ENCODE measurements at regions not wholly inside any gene's neighbourhood (a gene's known extent, or its start where the extent isn't known, plus 50 kb on each side); places are given as distances from the start of the nearest gene placed in this dataset.

DNA sequence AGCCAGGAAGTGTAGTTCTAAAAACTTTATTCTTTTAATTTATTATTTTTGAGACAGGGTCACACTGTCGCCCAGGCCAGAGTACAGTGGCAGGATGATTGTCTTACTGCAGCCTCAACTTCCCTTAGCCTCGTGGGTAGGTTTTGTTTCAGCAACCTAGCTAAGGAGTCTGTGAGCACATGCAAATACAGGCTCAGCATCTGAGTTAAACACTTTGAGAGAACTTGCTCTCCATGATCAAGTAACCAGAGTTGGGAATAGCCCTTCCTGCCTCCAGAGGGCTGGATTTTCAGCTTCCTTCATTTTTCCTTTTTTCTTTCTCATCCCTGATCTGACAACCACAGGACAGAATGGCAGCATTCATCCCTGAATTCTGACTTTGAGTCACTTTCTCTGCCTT is 871.3 kb downstream of the GALC start:
- TF ChIP-seq, protein P1, sequence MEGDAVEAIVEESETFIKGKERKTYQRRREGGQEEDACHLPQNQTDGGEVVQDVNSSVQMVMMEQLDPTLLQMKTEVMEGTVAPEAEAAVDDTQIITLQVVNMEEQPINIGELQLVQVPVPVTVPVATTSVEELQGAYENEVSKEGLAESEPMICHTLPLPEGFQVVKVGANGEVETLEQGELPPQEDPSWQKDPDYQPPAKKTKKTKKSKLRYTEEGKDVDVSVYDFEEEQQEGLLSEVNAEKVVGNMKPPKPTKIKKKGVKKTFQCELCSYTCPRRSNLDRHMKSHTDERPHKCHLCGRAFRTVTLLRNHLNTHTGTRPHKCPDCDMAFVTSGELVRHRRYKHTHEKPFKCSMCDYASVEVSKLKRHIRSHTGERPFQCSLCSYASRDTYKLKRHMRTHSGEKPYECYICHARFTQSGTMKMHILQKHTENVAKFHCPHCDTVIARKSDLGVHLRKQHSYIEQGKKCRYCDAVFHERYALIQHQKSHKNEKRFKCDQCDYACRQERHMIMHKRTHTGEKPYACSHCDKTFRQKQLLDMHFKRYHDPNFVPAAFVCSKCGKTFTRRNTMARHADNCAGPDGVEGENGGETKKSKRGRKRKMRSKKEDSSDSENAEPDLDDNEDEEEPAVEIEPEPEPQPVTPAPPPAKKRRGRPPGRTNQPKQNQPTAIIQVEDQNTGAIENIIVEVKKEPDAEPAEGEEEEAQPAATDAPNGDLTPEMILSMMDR (IDR thresholded peaks at IDR 0.05) = no peak

DNA sequence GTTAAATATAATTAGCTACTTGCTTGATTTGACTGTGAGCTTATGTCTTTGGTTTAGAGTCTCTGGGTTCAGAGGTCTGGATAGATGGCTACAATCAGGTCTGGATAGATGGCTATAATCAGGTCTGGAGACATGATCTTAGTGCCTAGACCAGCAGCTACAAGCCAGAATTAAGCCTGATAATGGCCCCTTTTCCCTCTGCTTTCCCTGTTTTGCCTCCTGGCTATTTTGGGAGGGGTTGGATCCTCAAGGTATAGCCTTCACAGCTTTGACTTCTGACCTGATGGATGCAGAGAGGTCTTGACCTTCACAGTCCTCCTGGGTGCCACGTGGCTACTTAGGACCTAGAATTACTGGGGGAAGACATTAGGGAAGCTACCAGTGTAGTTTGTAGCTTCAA is 877.7 kb downstream of the GALC start:
- TF ChIP-seq, protein P1 (IDR thresholded peaks at IDR 0.05) = no peak

DNA sequence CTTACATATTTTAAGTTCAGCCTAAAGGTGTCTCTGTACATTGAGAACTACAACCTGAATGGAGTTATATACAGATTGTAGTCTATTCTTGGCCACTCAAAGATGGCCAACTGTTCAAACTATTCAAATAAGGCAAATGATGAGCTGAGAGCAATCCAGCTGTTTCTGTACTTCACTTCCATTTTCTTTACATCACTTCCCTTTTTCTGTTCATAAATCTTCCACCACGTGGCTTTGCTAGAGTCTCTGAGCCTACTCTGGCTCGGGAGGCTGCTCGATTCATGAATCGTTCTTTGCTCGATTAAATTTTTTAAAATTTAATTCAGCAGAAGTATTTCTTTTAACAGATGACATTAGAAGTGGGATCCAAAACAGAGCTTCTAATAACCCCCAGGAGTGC is 879.7 kb downstream of the GALC start:
- TF ChIP-seq, protein P1 (IDR thresholded peaks at IDR 0.05) = no peak

DNA sequence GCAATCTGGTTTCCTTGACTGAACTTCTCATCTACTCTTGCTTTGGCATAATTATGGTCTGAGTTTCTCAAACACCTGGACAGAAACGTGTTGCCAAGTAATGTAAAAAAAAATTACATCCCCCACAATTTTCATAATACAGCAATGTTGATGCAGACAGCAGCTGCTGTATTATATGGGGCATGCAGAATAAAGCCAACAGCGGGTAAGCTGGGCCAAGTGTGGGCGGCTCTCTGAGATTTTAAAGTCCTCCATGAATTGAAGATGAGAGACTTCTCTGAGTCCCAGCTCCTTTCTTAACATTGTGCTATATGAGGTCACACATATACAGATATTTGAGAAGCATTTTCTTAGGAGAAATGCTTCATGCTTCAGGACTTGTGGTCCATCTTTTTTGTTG is 881.2 kb downstream of the GALC start:
- TF ChIP-seq, protein P1 (IDR thresholded peaks at IDR 0.05) = no peak

DNA sequence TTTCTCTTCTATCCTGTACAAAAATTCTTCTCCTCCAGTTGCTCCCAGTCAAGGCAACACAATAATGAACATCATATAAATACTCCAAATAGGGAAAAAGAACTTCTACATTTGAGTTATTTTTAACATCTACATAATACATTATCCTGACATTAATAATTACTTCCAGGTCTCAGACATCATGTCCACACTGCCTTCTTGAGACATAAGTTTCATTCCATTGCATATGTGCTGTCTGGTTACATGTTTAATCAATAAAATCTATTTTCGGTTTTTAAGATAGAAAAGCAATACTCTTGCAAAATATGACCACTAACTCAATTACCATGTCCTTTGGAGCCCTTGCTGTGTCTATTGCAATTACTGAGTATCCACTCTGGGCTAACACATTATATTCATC is 881.9 kb downstream of the GALC start:
- TF ChIP-seq, protein P1 (IDR thresholded peaks at IDR 0.05) = no peak

DNA sequence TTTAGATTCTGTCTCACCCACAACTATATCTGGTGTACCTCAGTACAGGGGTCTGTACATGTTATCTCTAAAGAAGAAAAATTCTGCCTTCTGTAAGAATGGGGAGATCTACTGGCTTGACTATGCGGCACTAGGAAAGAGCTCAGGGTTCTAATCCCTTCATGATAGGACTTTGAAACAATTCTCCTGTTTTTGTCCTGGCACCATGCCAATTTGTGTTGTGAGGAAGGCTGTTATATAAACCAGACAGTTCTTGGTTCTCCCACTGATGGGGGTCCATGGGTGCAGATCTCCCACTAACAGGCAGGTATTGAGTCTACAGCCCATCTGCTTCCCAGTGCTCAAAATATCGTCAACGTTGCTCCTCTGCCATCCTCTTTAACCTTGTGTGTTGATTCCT is 883.7 kb downstream of the GALC start:
- TF ChIP-seq, protein P1 (IDR thresholded peaks at IDR 0.05) = no peak

DNA sequence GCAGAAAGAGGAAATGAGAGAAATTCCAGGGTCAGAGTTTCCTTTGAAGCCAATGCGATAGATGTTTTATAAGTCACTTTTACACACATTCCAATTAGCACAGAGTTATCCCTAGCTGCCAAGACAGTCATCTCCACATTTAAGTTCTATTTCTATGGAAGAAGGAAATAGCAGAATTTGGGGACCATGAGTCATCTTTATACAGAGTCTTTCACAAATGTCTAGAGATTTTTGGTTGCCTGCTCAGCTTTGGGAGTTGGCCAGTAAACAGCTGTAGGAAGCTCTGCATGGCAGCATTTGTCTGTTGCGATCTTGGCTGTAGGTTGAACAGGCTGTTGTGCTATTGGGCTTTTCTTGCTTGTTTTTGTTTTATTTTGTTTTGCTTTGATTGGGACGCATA is 884.3 kb downstream of the GALC start:
- TF ChIP-seq, protein P1 (IDR thresholded peaks at IDR 0.05) = no peak

DNA sequence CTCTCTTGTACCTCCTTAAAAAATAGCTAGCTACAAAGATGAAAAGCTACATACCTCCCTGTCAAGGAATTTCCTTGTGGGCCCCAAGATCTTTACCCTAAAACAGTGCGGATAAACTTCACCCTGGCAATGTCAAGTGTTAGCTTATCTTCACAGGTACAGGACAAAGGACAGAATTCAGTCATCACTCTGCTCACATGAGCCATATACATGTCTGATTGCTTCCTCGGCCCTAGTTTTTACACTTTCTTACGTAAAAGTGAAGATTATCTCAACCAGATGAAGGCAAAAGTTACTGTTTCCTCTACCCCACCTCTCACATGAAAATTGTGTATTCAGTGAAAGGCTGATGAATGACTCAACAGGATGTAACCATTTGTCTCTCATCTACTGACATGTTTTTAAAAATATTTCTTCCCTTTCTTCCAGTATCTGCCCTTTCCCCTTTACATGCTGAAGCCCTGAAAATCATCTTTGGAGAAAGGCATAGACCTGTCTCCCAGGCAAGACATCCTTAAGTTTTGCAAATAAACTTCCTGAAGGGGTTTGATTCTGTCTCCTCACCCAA is 890.1 kb downstream of the GALC start:
- TF ChIP-seq, protein P1 (IDR thresholded peaks at IDR 0.05) = no peak

Measured in LNCAP (cell line).